Natural killer cell (primary cell): ENCODE measurements at regions not wholly inside any gene's neighbourhood (a gene's known extent, or its start where the extent isn't known, plus 50 kb on each side); places are given as distances from the start of the nearest gene placed in this dataset.

Experiments used
- ATAC-seq, 3 donors: fragments of 150-1000 bp in 2 of 3; fragments of 200-7000 bp in 1 of 3; cut with Tn5 transposase; 1 replicate in 1 of 3; 2 replicates in 2 of 3; pipeline ENCODE4 v1.10.0; 2021; ENCODE audit warnings: mild to moderate bottlenecking in 2 of 3, moderate library complexity in 2 of 3
- DNase-seq, 2 donors: peaks; one replicate each; pipeline versions ENCODE4 v3.0.0 to v3.0.0-alpha.2; 2013 to 2021; ENCODE audit warnings: mixed read lengths in 1 of 2
- H3K27ac ChIP-seq: one replicate; pipeline ENCODE4 v1.5.1; 2013; ENCODE audit warnings: mild to moderate bottlenecking, low read length
- H3K27me3 ChIP-seq: one replicate; pipeline ENCODE4 v1.6.1; 2013; ENCODE audit warnings: low read length; ENCODE audit not compliant: control insufficient read depth, insufficient read depth
- H3K36me3 ChIP-seq: one replicate; pipeline ENCODE4 v1.6.1; 2013; ENCODE audit warnings: low read length; ENCODE audit not compliant: control insufficient read depth, insufficient read depth
- H3K4me1 ChIP-seq: one replicate; pipeline ENCODE4 v1.6.1; 2013; ENCODE audit warnings: low read length; ENCODE audit not compliant: control insufficient read depth, insufficient read depth
- H3K4me3 ChIP-seq: one replicate; pipeline ENCODE4 v1.5.1; 2013; ENCODE audit warnings: low read length
- H3K9me3 ChIP-seq: one replicate; pipeline ENCODE4 v1.6.1; 2013; ENCODE audit warnings: low read length; ENCODE audit not compliant: control insufficient read depth, insufficient read depth
- H3K27ac Mint-ChIP-seq, 2 donors: one replicate each; pipeline ENCODE4 v1.8.0; 2022; ENCODE audit warnings: mild to moderate bottlenecking in 2 of 2, mixed read lengths in 2 of 2, moderate library complexity in 1 of 2
- H3K27me3 Mint-ChIP-seq, 2 donors: one replicate each; pipeline ENCODE4 v1.8.0; 2022; ENCODE audit warnings: low read depth in 2 of 2, mixed read lengths in 2 of 2
- H3K36me3 Mint-ChIP-seq: one replicate; pipeline ENCODE4 v1.8.0; 2022; ENCODE audit warnings: mixed read lengths
- H3K4me1 Mint-ChIP-seq, 2 donors: one replicate each; pipeline ENCODE4 v1.8.0; 2022; ENCODE audit warnings: mixed read lengths in 2 of 2
- H3K4me3 Mint-ChIP-seq: one replicate; pipeline ENCODE4 v1.8.0; 2022; ENCODE audit warnings: mild to moderate bottlenecking, moderate library complexity, mixed read lengths
- H3K9me3 Mint-ChIP-seq, 2 donors: one replicate each; pipeline ENCODE4 v1.8.0; 2022; ENCODE audit warnings: mixed read lengths in 2 of 2
- WGBS: methylation state at CpG from one replicate; pipeline ENCODE4 v1.1.7; 2013; ENCODE audit warnings: missing lambda C conversion rate; ENCODE audit not compliant: insufficient coverage; 5-methylcytosine and 5-hydroxymethylcytosine counted together
- intact Hi-C: fragments of 100-400 bp; cut with micrococcal nuclease; formaldehyde crosslinking; loops from one replicate; pipeline ENCODE4 v1.14.2; 2022
- TF ChIP-seq, protein P1 (sequence below): fragments of 200-600 bp; IDR thresholded peaks from one replicate; pipeline ENCODE4 v1.8.0; 2022; ENCODE audit warnings: antibody characterized with exemption

GRCh38 chr4:188296331-188296730, 157.1 kb downstream of the TRIML1 start:
- TF ChIP-seq, protein P1, sequence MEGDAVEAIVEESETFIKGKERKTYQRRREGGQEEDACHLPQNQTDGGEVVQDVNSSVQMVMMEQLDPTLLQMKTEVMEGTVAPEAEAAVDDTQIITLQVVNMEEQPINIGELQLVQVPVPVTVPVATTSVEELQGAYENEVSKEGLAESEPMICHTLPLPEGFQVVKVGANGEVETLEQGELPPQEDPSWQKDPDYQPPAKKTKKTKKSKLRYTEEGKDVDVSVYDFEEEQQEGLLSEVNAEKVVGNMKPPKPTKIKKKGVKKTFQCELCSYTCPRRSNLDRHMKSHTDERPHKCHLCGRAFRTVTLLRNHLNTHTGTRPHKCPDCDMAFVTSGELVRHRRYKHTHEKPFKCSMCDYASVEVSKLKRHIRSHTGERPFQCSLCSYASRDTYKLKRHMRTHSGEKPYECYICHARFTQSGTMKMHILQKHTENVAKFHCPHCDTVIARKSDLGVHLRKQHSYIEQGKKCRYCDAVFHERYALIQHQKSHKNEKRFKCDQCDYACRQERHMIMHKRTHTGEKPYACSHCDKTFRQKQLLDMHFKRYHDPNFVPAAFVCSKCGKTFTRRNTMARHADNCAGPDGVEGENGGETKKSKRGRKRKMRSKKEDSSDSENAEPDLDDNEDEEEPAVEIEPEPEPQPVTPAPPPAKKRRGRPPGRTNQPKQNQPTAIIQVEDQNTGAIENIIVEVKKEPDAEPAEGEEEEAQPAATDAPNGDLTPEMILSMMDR = no peak
- ATAC-seq = no peak
- Mint-ChIP-seq H3K4me3 (no peak overlapping the region), H3K27ac (no peak overlapping the region), H3K4me1 (no peaks in the 10 kb centered on the region), H3K27me3 (no peaks in the 10 kb centered on the region), H3K9me3 (peaks cover 10 to 11% of the 10 kb centered on the region in 2 donors), H3K36me3 (peaks cover 9% of the 10 kb centered on the region)
- Histone ChIP-seq H3K27me3 (no peaks in the 10 kb centered on the region), H3K4me3 (no peak overlapping the region), H3K9me3 (peaks cover 6% of the 10 kb centered on the region), H3K4me1 (no peaks in the 10 kb centered on the region), H3K27ac (no peak overlapping the region), H3K36me3 (no peaks in the 10 kb centered on the region)
- intact Hi-C loops = no loop called here
- no CpG with 5 or more reads among the region's 1 CpG for WGBS
- no peak for DNase-seq

DNA sequence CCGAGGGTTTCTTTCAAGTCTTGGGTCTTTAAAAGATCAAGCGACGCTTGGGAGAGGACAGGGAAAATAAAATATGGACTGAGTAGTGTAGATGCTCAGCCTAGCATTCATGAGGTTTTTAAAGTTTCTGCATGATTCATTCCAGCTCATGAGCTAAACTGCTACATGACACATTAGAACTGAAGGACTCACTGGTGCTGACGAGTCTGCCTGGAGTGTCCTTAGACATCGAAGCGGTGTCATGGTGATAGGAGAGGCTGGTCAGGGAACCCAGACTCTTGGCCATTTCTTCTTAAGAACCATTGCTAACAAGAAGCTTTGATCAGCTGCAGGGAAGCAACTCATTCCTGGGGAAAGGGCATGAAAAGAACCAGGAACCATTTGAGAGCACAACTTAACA, 158.6 kb downstream of the TRIML1 start:
- Histone ChIP-seq H3K27ac (no peak overlapping the region), H3K9me3 (peaks cover 9% of the 10 kb centered on the region), H3K4me3 (no peak overlapping the region), H3K27me3 (no peaks in the 10 kb centered on the region), H3K36me3 (no peaks in the 10 kb centered on the region), H3K4me1 (no peaks in the 10 kb centered on the region)
- peaks cover 9% of the 10 kb centered on the region for H3K36me3 Mint-ChIP-seq
- no peak overlapping the region for H3K27ac Mint-ChIP-seq
- no peaks in the 10 kb centered on the region for H3K27me3 Mint-ChIP-seq
- intact Hi-C loops = no loop called here
- H3K9me3 Mint-ChIP-seq = peaks cover 13% of the 10 kb centered on the region in 2 donors
- DNase-seq = no peak
- TF ChIP-seq, protein P1 = no peak
- no peak overlapping the region for H3K4me3 Mint-ChIP-seq
- 92% methylated on average over 6 of the region's 6 CpGs for WGBS
- no peak for ATAC-seq
- H3K4me1 Mint-ChIP-seq = no peaks in the 10 kb centered on the region

GRCh38 chr4:188299161-188299560, 159.9 kb downstream of the TRIML1 start:
- no peak for ATAC-seq
- Mint-ChIP-seq H3K4me1 (no peaks in the 10 kb centered on the region), H3K4me3 (no peak overlapping the region), H3K36me3 (peaks cover 9% of the 10 kb centered on the region), H3K27me3 (no peaks in the 10 kb centered on the region), H3K9me3 (peaks cover 13% of the 10 kb centered on the region in 2 donors), H3K27ac (no peak overlapping the region)
- Histone ChIP-seq H3K9me3 (peaks cover 11% of the 10 kb centered on the region), H3K27ac (no peak overlapping the region), H3K27me3 (no peaks in the 10 kb centered on the region), H3K4me3 (no peak overlapping the region), H3K4me1 (no peaks in the 10 kb centered on the region), H3K36me3 (no peaks in the 10 kb centered on the region)
- 91% methylated on average over 7 of the region's 7 CpGs for WGBS
- intact Hi-C loops = no loop called here
- TF ChIP-seq, protein P1 = no peak
- DNase-seq = no peak

DNA sequence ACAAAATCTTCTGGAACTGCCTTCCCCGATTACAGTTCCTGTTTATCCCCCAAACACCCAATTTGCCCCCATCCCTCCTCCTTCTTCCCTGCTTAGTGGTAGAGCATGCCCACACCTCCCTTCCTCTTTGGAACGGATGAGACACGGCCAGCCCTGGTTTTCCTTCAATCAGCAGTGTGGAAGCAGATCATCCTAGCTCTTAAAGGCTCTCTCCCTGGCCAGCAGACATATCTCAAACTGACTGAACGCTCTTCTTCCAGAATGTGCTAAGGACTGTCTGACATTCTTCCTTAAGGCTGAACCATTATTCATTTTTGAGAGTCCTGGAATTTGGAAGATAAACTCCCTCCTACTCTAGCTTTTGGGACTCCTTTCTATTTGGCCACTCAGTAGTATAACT, 161.1 kb downstream of the TRIML1 start:
- no peak overlapping the region for H3K27ac Mint-ChIP-seq
- H3K27me3 Mint-ChIP-seq = no peaks in the 10 kb centered on the region
- DNase-seq (no peak), ATAC-seq (no peak)
- no peaks in the 10 kb centered on the region for H3K4me1 Mint-ChIP-seq
- WGBS = 67% methylated on average over 4 of the region's 4 CpGs
- no peak overlapping the region for H3K27ac ChIP-seq
- TF ChIP-seq, protein P1 = no peak
- H3K36me3 ChIP-seq = no peaks in the 10 kb centered on the region
- H3K36me3 Mint-ChIP-seq = peaks cover 9% of the 10 kb centered on the region
- H3K4me1 ChIP-seq = no peaks in the 10 kb centered on the region
- no peak overlapping the region for H3K4me3 ChIP-seq
- H3K4me3 Mint-ChIP-seq = no peak overlapping the region
- H3K27me3 ChIP-seq = no peaks in the 10 kb centered on the region
- H3K9me3 Mint-ChIP-seq = peaks cover 13% of the 10 kb centered on the region in 2 donors
- peaks cover 11% of the 10 kb centered on the region for H3K9me3 ChIP-seq
- intact Hi-C loops = no loop called here
